Aorta (tissue), 5 donors: ENCODE measurements at regions not wholly inside any gene's neighbourhood (a gene's known extent, or its start where the extent isn't known, plus 50 kb on each side); places are given as distances from the start of the nearest gene placed in this dataset.

Experiments used
- ATAC-seq: fragments of 200-7000 bp; cut with Tn5 transposase; one replicate; pipeline ENCODE4 v1.9.1; 2022; ENCODE audit warnings: moderate library complexity; ENCODE audit not compliant: low FRiP score
- DNase-seq, 2 donors: peaks; one replicate each; pipeline ENCODE4 v3.0.0-alpha.2; 2020
- H3K27ac ChIP-seq, 2 donors: one replicate each; pipeline ENCODE4 v1.5.1; 2013; ENCODE audit warnings: low read length in 2 of 2, mild to moderate bottlenecking in 2 of 2, moderate library complexity in 2 of 2, control low read depth in 1 of 2, inconsistent platforms in 1 of 2, low read depth in 1 of 2
- H3K27me3 ChIP-seq, 2 donors: one replicate each; pipeline ENCODE4 v1.6.1; 2013; ENCODE audit warnings: control low read depth in 1 of 2, low read length in 1 of 2, mild to moderate bottlenecking in 1 of 2, moderate library complexity in 1 of 2; ENCODE audit not compliant: insufficient read depth in 2 of 2, control insufficient read depth in 1 of 2
- H3K36me3 ChIP-seq, 2 donors: one replicate each; pipeline ENCODE4 v1.6.1; 2013; ENCODE audit warnings: control low read depth in 1 of 2, low read length in 1 of 2, mild to moderate bottlenecking in 1 of 2; ENCODE audit not compliant: insufficient read depth in 2 of 2, control insufficient read depth in 1 of 2
- H3K4me1 ChIP-seq, 2 donors: one replicate each; pipeline ENCODE4 v1.6.1; 2013; ENCODE audit warnings: low read length in 2 of 2, control low read depth in 1 of 2, mild to moderate bottlenecking in 1 of 2, moderate library complexity in 1 of 2; ENCODE audit not compliant: insufficient read depth in 2 of 2, control insufficient read depth in 1 of 2
- H3K4me3 ChIP-seq, 2 donors: one replicate each; pipeline ENCODE4 v1.5.1; 2013; ENCODE audit warnings: low read length in 2 of 2, control low read depth in 1 of 2, mild to moderate bottlenecking in 1 of 2
- H3K9me3 ChIP-seq: one replicate; pipeline ENCODE4 v1.6.1; 2013; ENCODE audit warnings: mild to moderate bottlenecking, low read length; ENCODE audit not compliant: control insufficient read depth
- WGBS, 2 donors: extraction: QIAGEN DNeasy Blood & Tissue Kit; methylation state at CpG; one replicate each; pipeline ENCODE4 v1.1.7; 2013; 5-methylcytosine and 5-hydroxymethylcytosine counted together
- intact Hi-C, 2 donors: fragments of 100-400 bp; cut with DNase I; formaldehyde crosslinking; loops; one replicate each; pipeline versions ENCODE4 v1.14.2 to v1.15.0; 2022
- donor health status: healthy with polysubstance abuse.
- donor health status: Bipolar disorder and iron deficiency.
- donor health status: DM: no; HTN: no; CAD: no.
- donor health status: DM: no; HTN: no; CAD: no.
- donor health status: DM: yes; HTN: yes; CAD: no.

- ATAC-seq, result no peak
- WGBS, 2 donors, result 98 to 99% methylated on average over 1 of the region's 1 CpG
Observed at GRCh38 chr1:81364088-81364487, 436.6 kb upstream of the ADGRL2 start.

GRCh38 chr1:81358151-81358550 is 442.6 kb upstream of the ADGRL2 start:
- no peaks in the 10 kb centered on the region for H3K27me3 ChIP-seq
- no peak overlapping the region for H3K27ac ChIP-seq
- intact Hi-C loops, result no loop called here
- no peak for ATAC-seq
- DNase-seq, result no peak
- no peaks in the 10 kb centered on the region for H3K9me3 ChIP-seq
- no peaks in the 10 kb centered on the region for H3K4me1 ChIP-seq
- no peaks in the 10 kb centered on the region for H3K36me3 ChIP-seq
- 83 to 91% methylated on average over 1 of the region's 1 CpG for WGBS, 2 donors
- no peak overlapping the region for H3K4me3 ChIP-seq

More at GRCh38 chr1:81364088-81364487, 436.6 kb upstream of the ADGRL2 start:
- Histone ChIP-seq H3K27ac (no peak overlapping the region), H3K4me1 (no peaks in the 10 kb centered on the region), H3K36me3 (no peaks in the 10 kb centered on the region), H3K9me3 (no peaks in the 10 kb centered on the region), H3K27me3 (no peaks in the 10 kb centered on the region), H3K4me3 (no peak overlapping the region)
- DNase-seq, result no peak
- intact Hi-C loops, result no loop called here

- Histone ChIP-seq H3K27ac (no peak overlapping the region), H3K4me3 (no peak overlapping the region), H3K4me1 (no peaks in the 10 kb centered on the region), H3K9me3 (no peaks in the 10 kb centered on the region), H3K36me3 (no peaks in the 10 kb centered on the region), H3K27me3 (no peaks in the 10 kb centered on the region)
- intact Hi-C loops, result no loop called here
- no peak for DNase-seq
- ATAC-seq, result no peak
- WGBS, 2 donors, result 62% methylated on average over 5 of the region's 5 CpGs
Observed at GRCh38 chr1:81351864-81352263, 448.9 kb upstream of the ADGRL2 start.

- Histone ChIP-seq H3K4me3 (no peak overlapping the region), H3K36me3 (no peaks in the 10 kb centered on the region), H3K27ac (no peak overlapping the region), H3K27me3 (no peaks in the 10 kb centered on the region), H3K9me3 (no peaks in the 10 kb centered on the region), H3K4me1 (no peaks in the 10 kb centered on the region)
- no peak for ATAC-seq
- 76 to 79% methylated on average over 3 of the region's 3 CpGs for WGBS, 2 donors
- DNase-seq, result no peak
- intact Hi-C loops, result no loop called here
Observed at GRCh38 chr1:81349194-81349965, 451.4 kb upstream of the ADGRL2 start.

- Histone ChIP-seq H3K4me1 (no peaks in the 10 kb centered on the region), H3K9me3 (no peaks in the 10 kb centered on the region), H3K27ac (no peak overlapping the region), H3K4me3 (no peak overlapping the region), H3K27me3 (no peaks in the 10 kb centered on the region), H3K36me3 (no peaks in the 10 kb centered on the region)
- WGBS, 2 donors, result 76 to 83% methylated on average over 2 of the region's 2 CpGs
- no peak for DNase-seq
- intact Hi-C loops, result no loop called here
- no peak for ATAC-seq
Observed at GRCh38 chr1:81345110-81345509, 455.6 kb upstream of the ADGRL2 start.

GRCh38 chr1:81340239-81340638 is 460.5 kb upstream of the ADGRL2 start:
- no peak for DNase-seq
- 83 to 88% methylated on average over 2 of the region's 2 CpGs for WGBS, 2 donors
- ATAC-seq, result no peak
- no peak overlapping the region for H3K27ac ChIP-seq
- no peaks in the 10 kb centered on the region for H3K27me3 ChIP-seq
- H3K36me3 ChIP-seq, result no peaks in the 10 kb centered on the region
- intact Hi-C loops, result no loop called here
- no peaks in the 10 kb centered on the region for H3K4me1 ChIP-seq
- peaks cover 2% of the 10 kb centered on the region for H3K9me3 ChIP-seq
- H3K4me3 ChIP-seq, result no peak overlapping the region

- Histone ChIP-seq H3K36me3 (no peaks in the 10 kb centered on the region), H3K4me3 (no peak overlapping the region), H3K27me3 (no peaks in the 10 kb centered on the region), H3K9me3 (peaks cover 2% of the 10 kb centered on the region), H3K4me1 (no peaks in the 10 kb centered on the region), H3K27ac (no peak overlapping the region)
- intact Hi-C loops, result no loop called here
- DNase-seq (no peak), ATAC-seq (no peak)
- 96 to 97% methylated on average over 10 of the region's 10 CpGs for WGBS, 2 donors
Observed at GRCh38 chr1:81337226-81337625, 463.5 kb upstream of the ADGRL2 start.

- Histone ChIP-seq H3K36me3 (no peaks in the 10 kb centered on the region), H3K4me1 (no peaks in the 10 kb centered on the region), H3K9me3 (peaks cover 2% of the 10 kb centered on the region), H3K27ac (no peak overlapping the region), H3K27me3 (no peaks in the 10 kb centered on the region), H3K4me3 (no peak overlapping the region)
- DNase-seq, result no peak
- intact Hi-C loops, result no loop called here
- 73 to 77% methylated on average over 2 of the region's 2 CpGs for WGBS, 2 donors
- ATAC-seq, result no peak
Observed at GRCh38 chr1:81335876-81336275, 464.9 kb upstream of the ADGRL2 start.

- no peak for ATAC-seq
- no peak for DNase-seq
- Histone ChIP-seq H3K9me3 (no peaks in the 10 kb centered on the region), H3K4me3 (no peak overlapping the region), H3K4me1 (no peaks in the 10 kb centered on the region), H3K27ac (no peak overlapping the region), H3K36me3 (no peaks in the 10 kb centered on the region), H3K27me3 (no peaks in the 10 kb centered on the region)
- intact Hi-C loops, result no loop called here
- 26 to 31% methylated on average over 2 of the region's 2 CpGs for WGBS, 2 donors
Observed at GRCh38 chr1:81330521-81330920, 470.2 kb upstream of the ADGRL2 start.
